ENCODE measurements at regions not wholly inside any gene's neighbourhood (a gene's known extent, or its start where the extent isn't known, plus 50 kb on each side); places are given as distances from the start of the nearest gene placed in this dataset.

DNA sequence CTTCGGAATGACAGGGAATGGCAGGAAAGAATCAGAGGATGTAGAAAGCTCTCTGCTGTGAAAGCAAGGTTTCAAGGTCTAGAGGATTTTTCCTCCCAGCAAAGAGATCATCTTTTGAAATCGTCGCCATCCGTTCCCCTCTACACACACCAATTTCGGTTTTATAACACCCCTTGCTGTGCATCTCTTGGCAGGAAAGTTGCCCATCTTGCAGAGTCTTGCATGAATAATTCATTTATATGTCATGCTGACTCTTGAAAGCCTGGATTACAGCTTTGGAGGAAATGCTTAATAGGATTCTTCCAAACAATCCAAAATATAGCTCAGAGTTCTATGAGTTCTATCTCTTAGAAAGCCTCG, 262.7 kb downstream of the CHL1 start:
- Histone ChIP-seq H3F3A (ENCODE audit: low read depth) (no peaks in the 10 kb centered on the region), H3K4me3 (ENCODE audit: low read length, poor library complexity, severe bottlenecking) (no peak overlapping the region), H3K36me3 (ENCODE audit: insufficient read depth, low read length) (no peaks in the 10 kb centered on the region), H3K79me2 (ENCODE audit: insufficient read depth, low read length) (no peaks in the 10 kb centered on the region), H3K9ac (ENCODE audit: low read depth, low read length, poor library complexity, severe bottlenecking) (no peak overlapping the region), H4K20me1 (ENCODE audit: insufficient read depth, low read length, poor library complexity, severe bottlenecking) (no peaks in the 10 kb centered on the region), H2AFZ (ENCODE audit: low read length) (no peak overlapping the region), H3K4me1 (ENCODE audit: insufficient read depth, low read length, poor library complexity, severe bottlenecking) (no peaks in the 10 kb centered on the region), H3K27me3 (ENCODE audit: insufficient read depth, low read length, poor library complexity, severe bottlenecking) (no peaks in the 10 kb centered on the region), H3K9me3 (ENCODE audit: insufficient read depth, low read depth, low read length) (no peaks in the 10 kb centered on the region; the same call in 1 of the 2 replicates), H3K4me2 (ENCODE audit: low read depth, low read length, poor library complexity, severe bottlenecking) (no peak overlapping the region), H3K9me2 (replicated peaks; ENCODE audit: low read depth, low read length) (no peaks in the 10 kb centered on the region)
- TF ChIP-seq, protein P1, sequence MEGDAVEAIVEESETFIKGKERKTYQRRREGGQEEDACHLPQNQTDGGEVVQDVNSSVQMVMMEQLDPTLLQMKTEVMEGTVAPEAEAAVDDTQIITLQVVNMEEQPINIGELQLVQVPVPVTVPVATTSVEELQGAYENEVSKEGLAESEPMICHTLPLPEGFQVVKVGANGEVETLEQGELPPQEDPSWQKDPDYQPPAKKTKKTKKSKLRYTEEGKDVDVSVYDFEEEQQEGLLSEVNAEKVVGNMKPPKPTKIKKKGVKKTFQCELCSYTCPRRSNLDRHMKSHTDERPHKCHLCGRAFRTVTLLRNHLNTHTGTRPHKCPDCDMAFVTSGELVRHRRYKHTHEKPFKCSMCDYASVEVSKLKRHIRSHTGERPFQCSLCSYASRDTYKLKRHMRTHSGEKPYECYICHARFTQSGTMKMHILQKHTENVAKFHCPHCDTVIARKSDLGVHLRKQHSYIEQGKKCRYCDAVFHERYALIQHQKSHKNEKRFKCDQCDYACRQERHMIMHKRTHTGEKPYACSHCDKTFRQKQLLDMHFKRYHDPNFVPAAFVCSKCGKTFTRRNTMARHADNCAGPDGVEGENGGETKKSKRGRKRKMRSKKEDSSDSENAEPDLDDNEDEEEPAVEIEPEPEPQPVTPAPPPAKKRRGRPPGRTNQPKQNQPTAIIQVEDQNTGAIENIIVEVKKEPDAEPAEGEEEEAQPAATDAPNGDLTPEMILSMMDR (conservative IDR thresholded peaks at IDR 0.05; ENCODE audit: low read length), result no peak
- no peak for TF ChIP-seq EZH2phosphoT487 (IDR thresholded peaks at IDR 0.05; ENCODE audit: borderline replicate concordance)

DNA sequence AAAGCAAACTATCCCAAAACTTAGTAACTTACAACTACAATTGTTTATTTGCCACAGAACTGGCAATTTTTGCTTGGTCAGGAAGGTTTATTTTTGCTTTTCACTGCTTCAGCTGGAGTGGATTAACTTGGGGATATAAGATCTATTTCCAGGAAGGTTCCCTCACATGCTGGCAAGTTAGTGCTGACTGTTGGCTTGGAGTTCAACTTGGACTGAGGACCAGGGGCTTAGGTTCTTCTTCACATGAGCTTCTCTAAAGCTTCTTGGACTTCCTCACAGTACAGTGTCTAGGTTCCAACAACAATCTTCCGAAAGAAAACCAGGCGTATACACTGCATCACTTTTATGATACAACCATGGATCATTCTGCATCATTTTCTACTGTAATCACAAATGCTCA, 264.4 kb downstream of the CHL1 start:
- peaks cover 4% of the 10 kb centered on the region for H3K9me3 ChIP-seq (ENCODE audit: insufficient read depth, low read depth, low read length)
- no peak overlapping the region for H3K9ac ChIP-seq (ENCODE audit: low read depth, low read length, poor library complexity, severe bottlenecking)
- no peak for TF ChIP-seq EZH2phosphoT487 (IDR thresholded peaks at IDR 0.05; ENCODE audit: borderline replicate concordance)
- TF ChIP-seq, protein P1 (conservative IDR thresholded peaks at IDR 0.05; ENCODE audit: low read length), result no peak
- H3K79me2 ChIP-seq (ENCODE audit: insufficient read depth, low read length), result no peaks in the 10 kb centered on the region
- no peaks in the 10 kb centered on the region for H3F3A ChIP-seq (ENCODE audit: low read depth)
- no peaks in the 10 kb centered on the region for H3K4me1 ChIP-seq (ENCODE audit: insufficient read depth, low read length, poor library complexity, severe bottlenecking)
- H3K27me3 ChIP-seq (ENCODE audit: insufficient read depth, low read length, poor library complexity, severe bottlenecking), result no peaks in the 10 kb centered on the region
- no peak overlapping the region for H2AFZ ChIP-seq (ENCODE audit: low read length)
- H4K20me1 ChIP-seq (ENCODE audit: insufficient read depth, low read length, poor library complexity, severe bottlenecking), result no peaks in the 10 kb centered on the region
- H3K9me2 ChIP-seq (replicated peaks; ENCODE audit: low read depth, low read length), result no peaks in the 10 kb centered on the region
- no peak overlapping the region for H3K4me2 ChIP-seq (ENCODE audit: low read depth, low read length, poor library complexity, severe bottlenecking)
- no peak overlapping the region for H3K4me3 ChIP-seq (ENCODE audit: low read length, poor library complexity, severe bottlenecking)
- H3K36me3 ChIP-seq (ENCODE audit: insufficient read depth, low read length), result no peaks in the 10 kb centered on the region

DNA sequence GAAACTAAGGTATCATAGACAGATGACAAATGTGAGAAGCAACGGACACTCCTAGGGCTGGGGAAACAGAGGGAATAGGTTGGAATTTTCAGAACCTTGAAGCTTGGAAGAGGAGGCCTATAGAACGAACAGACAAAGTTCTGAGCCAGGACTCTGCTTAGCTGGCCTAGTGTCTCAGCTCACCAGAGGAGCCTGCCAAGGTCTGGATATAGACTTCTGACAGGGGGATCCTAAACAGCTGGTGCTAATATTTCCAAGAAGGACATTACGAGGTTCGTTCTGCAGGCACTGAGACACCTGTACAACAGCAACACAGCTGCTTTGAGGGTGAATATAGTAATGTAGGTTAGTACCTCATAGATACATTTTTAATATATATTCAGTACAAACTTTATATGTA, 266.3 kb downstream of the CHL1 start:
- Histone ChIP-seq H3K9me3 (ENCODE audit: insufficient read depth, low read depth, low read length) (peaks cover 4% of the 10 kb centered on the region), H3K79me2 (ENCODE audit: insufficient read depth, low read length) (no peaks in the 10 kb centered on the region), H3K27me3 (ENCODE audit: insufficient read depth, low read length, poor library complexity, severe bottlenecking) (no peaks in the 10 kb centered on the region), H3K4me2 (ENCODE audit: low read depth, low read length, poor library complexity, severe bottlenecking) (no peak overlapping the region), H3K9me2 (replicated peaks; ENCODE audit: low read depth, low read length) (no peaks in the 10 kb centered on the region), H3K4me1 (ENCODE audit: insufficient read depth, low read length, poor library complexity, severe bottlenecking) (no peaks in the 10 kb centered on the region), H4K20me1 (ENCODE audit: insufficient read depth, low read length, poor library complexity, severe bottlenecking) (no peaks in the 10 kb centered on the region), H3K9ac (ENCODE audit: low read depth, low read length, poor library complexity, severe bottlenecking) (no peak overlapping the region), H3K36me3 (ENCODE audit: insufficient read depth, low read length) (no peaks in the 10 kb centered on the region), H3K4me3 (ENCODE audit: low read length, poor library complexity, severe bottlenecking) (no peak overlapping the region), H3F3A (ENCODE audit: low read depth) (no peaks in the 10 kb centered on the region), H2AFZ (ENCODE audit: low read length) (no peak overlapping the region)
- TF ChIP-seq EZH2phosphoT487 (IDR thresholded peaks at IDR 0.05; ENCODE audit: borderline replicate concordance), result no peak
- TF ChIP-seq, protein P1 (conservative IDR thresholded peaks at IDR 0.05; ENCODE audit: low read length), result no peak

Measured in Loucy (cell line).